Ovary (tissue), 3 donors: ENCODE measurements at regions not wholly inside any gene's neighbourhood (a gene's known extent, or its start where the extent isn't known, plus 50 kb on each side); places are given as distances from the start of the nearest gene placed in this dataset.

ENCODE experiments used
- CTCF ChIP-seq, 3 donors: fragments of 450-650 bp in 2 of 3; fragments of 200-600 bp in 1 of 3; IDR thresholded peaks; one replicate each; pipeline versions ENCODE4 v1.5.1 to v1.8.0; 2016 to 2022; ENCODE audit warnings: antibody characterized with exemption in 3 of 3, mild to moderate bottlenecking in 1 of 3
- EP300 ChIP-seq: sonication (generic); formaldehyde crosslinking; IDR thresholded peaks from one replicate; pipeline ENCODE4 v1.6.1; 2017; ENCODE audit warnings: antibody characterized with exemption
- POLR2A ChIP-seq: fragments of 450-650 bp; IDR thresholded peaks from one replicate; pipeline ENCODE4 v1.6.1; 2017; ENCODE audit warnings: antibody characterized with exemption, mild to moderate bottlenecking, moderate library complexity
- donor health status: DM: no; HTN: no; CAD: no.

GRCh38 chr20:1060985-1061384 is 57.4 kb upstream of the PSMF1 start:
- TF ChIP-seq CTCF (IDR thresholded peaks at IDR 0.05) (no peak), EP300 (no peak), POLR2A (no peak)
